GM23338 (cell line): ENCODE measurements at regions not wholly inside any gene's neighbourhood (a gene's known extent, or its start where the extent isn't known, plus 50 kb on each side); places are given as distances from the start of the nearest gene placed in this dataset.

Experiments used
- CTCF ChIP-seq, 2 experiments: fragments of 200-600 bp in 1 of 2; sonication (generic) in 1 of 2; conservative IDR thresholded peaks; 2 replicates each; pipeline versions ENCODE4 v1.5.1 to v1.6.1; 2016 to 2017; ENCODE audit warnings: antibody characterized with exemption in 2 of 2, low read depth in 2 of 2, mild to moderate bottlenecking in 2 of 2, moderate library complexity in 1 of 2
- JUNB ChIP-seq: IDR thresholded peaks from one replicate; pipeline ENCODE4 v1.6.1; 2016; ENCODE audit warnings: antibody characterized with exemption; ENCODE audit not compliant: unreplicated experiment
- POLR2AphosphoS5 ChIP-seq: IDR thresholded peaks from 2 replicates; pipeline ENCODE4 v1.6.1; 2016; ENCODE audit warnings: antibody characterized with exemption, low read depth

- TF ChIP-seq POLR2AphosphoS5 (no peak), JUNB (no peak), CTCF (conservative IDR thresholded peaks at IDR 0.05; ENCODE audit: low read depth in 2 of 2) (no peak)
Measured at GRCh38 chr13:111901267-111901915, 165.6 kb upstream of the SOX1 start.
